ENCODE measurements at regions not wholly inside any gene's neighbourhood (a gene's known extent, or its start where the extent isn't known, plus 50 kb on each side); places are given as distances from the start of the nearest gene placed in this dataset.

GRCh38 chr3:162435750-162436149 lies 939.1 kb downstream of the OTOL1 start:
- TF ChIP-seq CTCF (conservative IDR thresholded peaks at IDR 0.05; ENCODE audit: low read depth, low read length) (no peak), EZH2 (IDR thresholded peaks at IDR 0.05; ENCODE audit: low read length, unreplicated experiment) (no peak), EZH2phosphoT487 (IDR thresholded peaks at IDR 0.05; ENCODE audit: borderline replicate concordance, low read length) (no peak)
